PFSK-1 (cell line): ENCODE measurements at regions not wholly inside any gene's neighbourhood (a gene's known extent, or its start where the extent isn't known, plus 50 kb on each side); places are given as distances from the start of the nearest gene placed in this dataset.

Experiments used
- FOXP2 ChIP-seq: optimal IDR thresholded peaks from 2 replicates; pipeline ENCODE3; 2011; ENCODE audit warnings: borderline replicate concordance, control low read depth, inconsistent platforms; ENCODE audit not compliant: insufficient read depth; ENCODE audit errors: extremely low read length, extremely low read depth
- POLR2AphosphoS5 ChIP-seq: IDR thresholded peaks from 2 replicates; pipeline ENCODE4 v1.6.1; 2012; ENCODE audit warnings: low read depth, mild to moderate bottlenecking, control low read depth, low read length, moderate library complexity
- SIN3A ChIP-seq: IDR thresholded peaks from 2 replicates; pipeline ENCODE4 v1.6.1; 2012; ENCODE audit warnings: mild to moderate bottlenecking, low read length, moderate library complexity, borderline replicate concordance; ENCODE audit not compliant: insufficient read depth
- TAF1 ChIP-seq: IDR thresholded peaks from 2 replicates; pipeline ENCODE4 v1.6.1; 2012; ENCODE audit warnings: low read length, control low read depth, borderline replicate concordance; ENCODE audit not compliant: insufficient read depth
- TF ChIP-seq, protein P1 (sequence below), 2 experiments: IDR thresholded peaks; 2 replicates each; pipeline versions ENCODE4 v1.6.1 to v1.8.0; 2011 to 2012; ENCODE audit warnings: low read depth in 2 of 2, low read length in 2 of 2, control low read depth in 1 of 2, inconsistent platforms in 1 of 2, mild to moderate bottlenecking in 1 of 2, moderate library complexity in 1 of 2; ENCODE audit not compliant: insufficient read depth in 1 of 2

DNA sequence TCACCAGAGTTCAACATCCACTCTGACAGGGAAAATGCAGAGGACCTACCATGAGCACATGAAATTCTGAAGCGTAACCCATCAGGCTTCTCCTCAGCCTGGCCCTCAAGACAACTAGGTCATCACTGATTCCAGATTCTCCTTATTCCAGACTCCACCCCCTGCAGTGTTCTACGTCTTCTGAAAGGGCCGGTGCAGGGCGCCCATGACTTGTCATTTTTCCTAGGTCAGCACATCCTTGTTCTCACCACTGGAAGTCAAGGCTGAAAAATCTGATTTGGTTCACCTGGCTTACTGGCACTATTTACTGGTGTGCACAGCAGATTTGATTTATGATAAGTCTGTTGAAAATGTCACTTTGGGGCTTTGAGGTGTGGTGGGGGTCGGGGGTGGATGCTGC is 140.9 kb upstream of the KLF3 start:
- TF ChIP-seq POLR2AphosphoS5 (no peak), SIN3A (no peak), TAF1 (no peak), FOXP2 (no peak)
- TF ChIP-seq, protein P1, sequence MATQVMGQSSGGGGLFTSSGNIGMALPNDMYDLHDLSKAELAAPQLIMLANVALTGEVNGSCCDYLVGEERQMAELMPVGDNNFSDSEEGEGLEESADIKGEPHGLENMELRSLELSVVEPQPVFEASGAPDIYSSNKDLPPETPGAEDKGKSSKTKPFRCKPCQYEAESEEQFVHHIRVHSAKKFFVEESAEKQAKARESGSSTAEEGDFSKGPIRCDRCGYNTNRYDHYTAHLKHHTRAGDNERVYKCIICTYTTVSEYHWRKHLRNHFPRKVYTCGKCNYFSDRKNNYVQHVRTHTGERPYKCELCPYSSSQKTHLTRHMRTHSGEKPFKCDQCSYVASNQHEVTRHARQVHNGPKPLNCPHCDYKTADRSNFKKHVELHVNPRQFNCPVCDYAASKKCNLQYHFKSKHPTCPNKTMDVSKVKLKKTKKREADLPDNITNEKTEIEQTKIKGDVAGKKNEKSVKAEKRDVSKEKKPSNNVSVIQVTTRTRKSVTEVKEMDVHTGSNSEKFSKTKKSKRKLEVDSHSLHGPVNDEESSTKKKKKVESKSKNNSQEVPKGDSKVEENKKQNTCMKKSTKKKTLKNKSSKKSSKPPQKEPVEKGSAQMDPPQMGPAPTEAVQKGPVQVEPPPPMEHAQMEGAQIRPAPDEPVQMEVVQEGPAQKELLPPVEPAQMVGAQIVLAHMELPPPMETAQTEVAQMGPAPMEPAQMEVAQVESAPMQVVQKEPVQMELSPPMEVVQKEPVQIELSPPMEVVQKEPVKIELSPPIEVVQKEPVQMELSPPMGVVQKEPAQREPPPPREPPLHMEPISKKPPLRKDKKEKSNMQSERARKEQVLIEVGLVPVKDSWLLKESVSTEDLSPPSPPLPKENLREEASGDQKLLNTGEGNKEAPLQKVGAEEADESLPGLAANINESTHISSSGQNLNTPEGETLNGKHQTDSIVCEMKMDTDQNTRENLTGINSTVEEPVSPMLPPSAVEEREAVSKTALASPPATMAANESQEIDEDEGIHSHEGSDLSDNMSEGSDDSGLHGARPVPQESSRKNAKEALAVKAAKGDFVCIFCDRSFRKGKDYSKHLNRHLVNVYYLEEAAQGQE (IDR thresholded peaks at IDR 0.05; ENCODE audit: insufficient read depth in 1 of 2, low read depth in 2 of 2, low read length in 2 of 2), result no peak
